H9 (cell line): ENCODE measurements at regions not wholly inside any gene's neighbourhood (a gene's known extent, or its start where the extent isn't known, plus 50 kb on each side); places are given as distances from the start of the nearest gene placed in this dataset.

Experiments
- DNase-seq: peaks from one replicate; pipeline ENCODE4 v3.0.0-alpha.2; 2017
- H2AFZ ChIP-seq: one replicate; pipeline ENCODE4 v1.6.1; 2013; ENCODE audit warnings: mild to moderate bottlenecking, low read length, control low read depth, moderate library complexity
- H2AK5ac ChIP-seq: 2 replicates; pipeline ENCODE4 v1.6.1; 2013; ENCODE audit warnings: low read length, control low read depth, mixed read lengths; ENCODE audit not compliant: insufficient read length
- H2BK120ac ChIP-seq: one replicate; pipeline ENCODE4 v1.6.1; 2013; ENCODE audit warnings: low read depth, mild to moderate bottlenecking, low read length, control low read depth, inconsistent platforms; ENCODE audit not compliant: poor library complexity, severe bottlenecking
- H2BK12ac ChIP-seq: 2 replicates; pipeline ENCODE4 v1.6.1; 2013; ENCODE audit warnings: low read length, control low read depth, mixed read lengths, low read depth; ENCODE audit not compliant: insufficient read length
- H2BK15ac ChIP-seq: 2 replicates; pipeline ENCODE4 v1.6.1; 2013; ENCODE audit warnings: low read depth, low read length, control low read depth
- H2BK20ac ChIP-seq: one replicate; pipeline ENCODE4 v1.6.1; 2013; ENCODE audit warnings: low read depth, mild to moderate bottlenecking, low read length, control low read depth, inconsistent platforms; ENCODE audit not compliant: poor library complexity, severe bottlenecking
- H2BK5ac ChIP-seq: 2 replicates; pipeline ENCODE4 v1.6.1; 2013; ENCODE audit warnings: low read length, control low read depth, mixed read lengths; ENCODE audit not compliant: insufficient read length
- H3K14ac ChIP-seq: 2 replicates; pipeline ENCODE4 v1.6.1; 2013; ENCODE audit warnings: low read length, control low read depth; ENCODE audit not compliant: insufficient read depth
- H3K18ac ChIP-seq: 2 replicates; pipeline ENCODE4 v1.6.1; 2013; ENCODE audit warnings: low read depth, mild to moderate bottlenecking, mixed read lengths, low read length, control low read depth; ENCODE audit not compliant: insufficient read length
- H3K23ac ChIP-seq: 2 replicates; pipeline ENCODE4 v1.6.1; 2013; ENCODE audit warnings: low read length, control low read depth, mixed read lengths, low read depth; ENCODE audit not compliant: insufficient read length
- H3K23me2 ChIP-seq: 2 replicates; pipeline ENCODE4 v1.6.1; 2013; ENCODE audit warnings: low read depth, mild to moderate bottlenecking, mixed read lengths, low read length, control low read depth; ENCODE audit not compliant: insufficient read length, poor library complexity, severe bottlenecking
- H3K27ac ChIP-seq: 2 replicates; pipeline ENCODE4 v1.5.1; 2013; ENCODE audit warnings: low read length, control low read depth, mixed read lengths, low read depth; ENCODE audit not compliant: insufficient read length
- H3K27me3 ChIP-seq: 2 replicates; pipeline ENCODE4 v1.6.1; 2013; ENCODE audit warnings: low read length, control low read depth, inconsistent platforms; ENCODE audit not compliant: insufficient read depth
- H3K4ac ChIP-seq: 2 replicates; pipeline ENCODE4 v1.6.1; 2013; ENCODE audit warnings: low read depth, mild to moderate bottlenecking, control low read depth, inconsistent platforms, low read length, moderate library complexity
- H3K4me1 ChIP-seq: 2 replicates; pipeline ENCODE4 v1.6.1; 2013; ENCODE audit warnings: low read length, control low read depth, inconsistent platforms; ENCODE audit not compliant: insufficient read depth
- H3K4me2 ChIP-seq: 2 replicates; pipeline ENCODE4 v1.6.1; 2013; ENCODE audit warnings: low read length, control low read depth, mixed read lengths; ENCODE audit not compliant: insufficient read length, insufficient read depth
- H3K56ac ChIP-seq: 2 replicates; pipeline ENCODE4 v1.6.1; 2013; ENCODE audit warnings: low read depth, mild to moderate bottlenecking, mixed read lengths, low read length, control low read depth; ENCODE audit not compliant: insufficient read length
- H3K79me1 ChIP-seq: 2 replicates; pipeline ENCODE4 v1.6.1; 2013; ENCODE audit warnings: low read depth, mild to moderate bottlenecking, moderate library complexity, low read length, control low read depth, inconsistent platforms; ENCODE audit not compliant: insufficient read depth, poor library complexity, severe bottlenecking
- H3K79me2 ChIP-seq: 2 replicates; pipeline ENCODE4 v1.6.1; 2013; ENCODE audit warnings: low read length, control low read depth, inconsistent platforms; ENCODE audit not compliant: insufficient read depth
- H3K9ac ChIP-seq: 2 replicates; pipeline ENCODE4 v1.6.1; 2013; ENCODE audit warnings: low read length, control low read depth, mixed read lengths; ENCODE audit not compliant: insufficient read length; ENCODE audit errors: extremely low read depth
- H3K9me3 ChIP-seq: one replicate; pipeline ENCODE4 v1.6.1; 2013; ENCODE audit warnings: low read depth, low read length, inconsistent platforms; ENCODE audit not compliant: control insufficient read depth
- H3T11ph ChIP-seq: one replicate; pipeline ENCODE4 v1.6.1; 2013; ENCODE audit warnings: mild to moderate bottlenecking, low read length, control low read depth, inconsistent platforms
- H4K20me1 ChIP-seq: one replicate; pipeline ENCODE4 v1.6.1; 2013; ENCODE audit not compliant: control insufficient read depth, insufficient read length, insufficient read depth
- H4K5ac ChIP-seq: 2 replicates; pipeline ENCODE4 v1.6.1; 2013; ENCODE audit warnings: low read depth, mild to moderate bottlenecking, mixed read lengths, low read length, control low read depth; ENCODE audit not compliant: insufficient read length
- H4K8ac ChIP-seq: replicated peaks from 2 replicates; pipeline ENCODE4 v1.6.1; 2013; ENCODE audit warnings: low read length, control low read depth, mixed read lengths, low read depth; ENCODE audit not compliant: insufficient read length
- H4K91ac ChIP-seq: 2 replicates; pipeline ENCODE4 v1.6.1; 2013; ENCODE audit warnings: low read depth, mild to moderate bottlenecking, moderate library complexity, mixed read lengths, low read length, control low read depth; ENCODE audit not compliant: insufficient read length
- H3K27ac Mint-ChIP-seq, 3 experiments: 2 replicates in 2 of 3; 3 replicates in 1 of 3; pipeline ENCODE4 v1.8.0; 2020 to 2021; ENCODE audit warnings: mixed read lengths in 3 of 3, mild to moderate bottlenecking in 1 of 3, moderate library complexity in 1 of 3
- H3K27me3 Mint-ChIP-seq: 2 replicates; pipeline ENCODE4 v1.8.0; 2021; ENCODE audit warnings: low read depth, mild to moderate bottlenecking, moderate library complexity, mixed read lengths
- H3K36me3 Mint-ChIP-seq, 3 experiments: 2 replicates in 2 of 3; 3 replicates in 1 of 3; pipeline ENCODE4 v1.8.0; 2020 to 2021; ENCODE audit warnings: low read depth in 3 of 3, mixed read lengths in 3 of 3; ENCODE audit not compliant: insufficient read depth in 1 of 3
- H3K4me1 Mint-ChIP-seq, 2 experiments: 2 replicates each; pipeline ENCODE4 v1.8.0; 2020; ENCODE audit warnings: mixed read lengths in 2 of 2
- H3K4me3 Mint-ChIP-seq, 2 experiments: 2 replicates in 1 of 2; 3 replicates in 1 of 2; pipeline ENCODE4 v1.8.0; 2020 to 2021; ENCODE audit warnings: mild to moderate bottlenecking in 2 of 2, mixed read lengths in 2 of 2, moderate library complexity in 1 of 2
- H3K9me3 Mint-ChIP-seq, 2 experiments: 2 replicates in 1 of 2; 3 replicates in 1 of 2; pipeline ENCODE4 v1.8.0; 2020; ENCODE audit warnings: mild to moderate bottlenecking in 2 of 2, mixed read lengths in 2 of 2, moderate library complexity in 1 of 2
- WGBS: extraction: QIAGEN DNeasy Blood & Tissue Kit; methylation state at CpG from one replicate; pipeline ENCODE4 v1.1.7; 2013; ENCODE audit warnings: missing lambda C conversion rate, low lambda C conversion rate, mixed read lengths; ENCODE audit not compliant: insufficient read length; ENCODE audit errors: extremely low coverage; 5-methylcytosine and 5-hydroxymethylcytosine counted together
- TF ChIP-seq, protein P1 (sequence below): fragments of 200-600 bp; sonication (generic); conservative IDR thresholded peaks from 3 replicates; pipeline ENCODE4 v1.8.0; 2021; ENCODE audit warnings: antibody characterized with exemption, mild to moderate bottlenecking

DNA sequence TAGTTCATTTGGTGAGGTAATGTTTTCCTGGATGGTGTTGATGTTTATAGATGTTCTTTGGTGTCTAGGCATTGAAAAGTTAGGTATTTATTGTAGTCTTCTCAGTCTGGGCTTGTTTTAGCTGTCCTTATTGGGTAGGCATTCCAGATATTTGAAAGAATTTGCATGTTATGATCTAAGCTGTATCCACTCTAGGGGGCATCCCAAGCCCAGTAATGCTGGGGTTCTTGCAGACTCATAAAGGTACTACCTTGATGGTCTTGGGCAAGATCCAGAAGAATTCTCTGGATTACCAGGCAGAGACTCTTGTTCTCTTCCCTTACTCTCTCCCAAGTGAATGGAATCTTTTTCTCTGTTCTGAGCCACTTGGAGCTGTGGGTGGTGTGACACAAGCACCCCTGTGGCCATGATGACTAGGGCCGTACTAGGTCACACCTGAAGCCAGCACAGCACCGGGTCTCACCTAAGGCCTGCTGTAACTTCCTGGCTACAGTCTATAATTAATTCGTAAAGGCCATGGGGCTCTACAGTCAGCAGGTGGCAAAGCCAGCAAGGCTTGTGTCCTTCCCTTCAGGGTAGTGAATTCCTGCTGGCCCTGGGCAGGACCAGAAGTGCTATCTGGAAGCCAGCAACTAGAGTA, 74.8 kb upstream of the PDE4B start:
- H3K4me1 Mint-ChIP-seq, result no peaks in the 10 kb centered on the region
- H3K4me2 ChIP-seq, result no peak overlapping the region
- no peak overlapping the region; a peak in 1 of 7 replicates for H3K27ac Mint-ChIP-seq
- no peak overlapping the region for H3K4me3 Mint-ChIP-seq
- no peaks in the 10 kb centered on the region for H3K36me3 Mint-ChIP-seq
- no peak overlapping the region for H2BK20ac ChIP-seq
- H3K79me2 ChIP-seq, result no peaks in the 10 kb centered on the region
- H2BK120ac ChIP-seq, result no peak overlapping the region
- no CpG with 5 or more reads among the region's 3 CpGs for WGBS
- no peak overlapping the region for H4K91ac ChIP-seq
- H3K56ac ChIP-seq, result no peak overlapping the region
- no peaks in the 10 kb centered on the region for H3K9me3 ChIP-seq
- H3K23me2 ChIP-seq, result no peaks in the 10 kb centered on the region
- H4K5ac ChIP-seq, result no peak overlapping the region
- H3K4me1 ChIP-seq, result no peaks in the 10 kb centered on the region
- no peaks in the 10 kb centered on the region for H3K27me3 ChIP-seq
- H3K14ac ChIP-seq, result no peak overlapping the region
- no peaks in the 10 kb centered on the region for H3K79me1 ChIP-seq
- DNase-seq, result no peak
- H2AFZ ChIP-seq, result no peak overlapping the region
- H4K20me1 ChIP-seq, result no peaks in the 10 kb centered on the region
- no peak overlapping the region for H3K4ac ChIP-seq
- H3K18ac ChIP-seq, result no peak overlapping the region
- no peaks in the 10 kb centered on the region; the same call in 1 of the 2 replicates for H3K27me3 Mint-ChIP-seq
- H2BK12ac ChIP-seq, result no peak overlapping the region
- H3K9me3 Mint-ChIP-seq, result no peaks in the 10 kb centered on the region
- H2BK15ac ChIP-seq, result no peak overlapping the region
- H3K23ac ChIP-seq, result no peak overlapping the region
- no peak overlapping the region for H3T11ph ChIP-seq
- H3K27ac ChIP-seq, result no peak overlapping the region
- TF ChIP-seq, protein P1, sequence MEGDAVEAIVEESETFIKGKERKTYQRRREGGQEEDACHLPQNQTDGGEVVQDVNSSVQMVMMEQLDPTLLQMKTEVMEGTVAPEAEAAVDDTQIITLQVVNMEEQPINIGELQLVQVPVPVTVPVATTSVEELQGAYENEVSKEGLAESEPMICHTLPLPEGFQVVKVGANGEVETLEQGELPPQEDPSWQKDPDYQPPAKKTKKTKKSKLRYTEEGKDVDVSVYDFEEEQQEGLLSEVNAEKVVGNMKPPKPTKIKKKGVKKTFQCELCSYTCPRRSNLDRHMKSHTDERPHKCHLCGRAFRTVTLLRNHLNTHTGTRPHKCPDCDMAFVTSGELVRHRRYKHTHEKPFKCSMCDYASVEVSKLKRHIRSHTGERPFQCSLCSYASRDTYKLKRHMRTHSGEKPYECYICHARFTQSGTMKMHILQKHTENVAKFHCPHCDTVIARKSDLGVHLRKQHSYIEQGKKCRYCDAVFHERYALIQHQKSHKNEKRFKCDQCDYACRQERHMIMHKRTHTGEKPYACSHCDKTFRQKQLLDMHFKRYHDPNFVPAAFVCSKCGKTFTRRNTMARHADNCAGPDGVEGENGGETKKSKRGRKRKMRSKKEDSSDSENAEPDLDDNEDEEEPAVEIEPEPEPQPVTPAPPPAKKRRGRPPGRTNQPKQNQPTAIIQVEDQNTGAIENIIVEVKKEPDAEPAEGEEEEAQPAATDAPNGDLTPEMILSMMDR, result peak; percentile 40; the same call in 2 of the 3 replicates
- no peak overlapping the region for H3K9ac ChIP-seq
- H4K8ac ChIP-seq, result no peak overlapping the region
- H2AK5ac ChIP-seq, result no peak overlapping the region
- no peak overlapping the region for H2BK5ac ChIP-seq
